ENCODE measurements at regions not wholly inside any gene's neighbourhood (a gene's known extent, or its start where the extent isn't known, plus 50 kb on each side); places are given as distances from the start of the nearest gene placed in this dataset.
A peak's percentile ranks its signal among the peaks of the same experiment; 100 is the strongest.

GRCh38 chr4:158010361-158010760 lies 162.5 kb downstream of the GASK1B start (continued):
- no peak for TF ChIP-seq EZH2 (IDR thresholded peaks at IDR 0.05; ENCODE audit: low read depth, unreplicated experiment)

- Histone ChIP-seq H3K4me2 (no peak overlapping the region), H3K4me1 (ENCODE audit: insufficient read depth) (no peaks in the 10 kb centered on the region), H3K27me3 (ENCODE audit: insufficient read depth) (no peaks in the 10 kb centered on the region), H4K20me1 (replicated peaks; ENCODE audit: insufficient read depth) (no peaks in the 10 kb centered on the region), H3K79me2 (replicated peaks; ENCODE audit: insufficient read depth) (no peaks in the 10 kb centered on the region), H3K27ac (ENCODE audit: low read depth) (no peak overlapping the region), H3K9me2 (ENCODE audit: insufficient read depth) (0 out of 2 replicates have a peak, but pooled peaks cover 2% of the 10 kb centered on the region), H3F3A (replicated peaks; ENCODE audit: low read depth) (no peaks in the 10 kb centered on the region), H2AFZ (peak overlapping the region; percentile 70; the same call in 1 of the 2 replicates), H3K4me3 (no peak overlapping the region), H3K36me3 (ENCODE audit: insufficient read depth) (no peaks in the 10 kb centered on the region)
- no peaks in the 10 kb centered on the region for H3K9me3 Mint-ChIP-seq
- peaks cover 6% of the 10 kb centered on the region for H3K27me3 Mint-ChIP-seq (ENCODE audit: insufficient read depth, low read depth, poor library complexity)
- TF ChIP-seq NANOG (IDR thresholded peaks at IDR 0.05; ENCODE audit: borderline replicate concordance) (no peak), STAT1 (IDR thresholded peaks at IDR 0.05; ENCODE audit: unreplicated experiment) (no peak), ZNF114 (CRISPR knock-in tag; IDR thresholded peaks at IDR 0.05) (no peak), EZH2phosphoT487 (IDR thresholded peaks at IDR 0.05; ENCODE audit: unreplicated experiment) (no peak), CREB1 (CRISPR knock-in tag; IDR thresholded peaks at IDR 0.05; ENCODE audit: low read depth) (no peak), ZNF462 (CRISPR knock-in tag; IDR thresholded peaks at IDR 0.05) (no peak), ETS1 (IDR thresholded peaks at IDR 0.05) (no peak)
- TF ChIP-seq, protein P1, sequence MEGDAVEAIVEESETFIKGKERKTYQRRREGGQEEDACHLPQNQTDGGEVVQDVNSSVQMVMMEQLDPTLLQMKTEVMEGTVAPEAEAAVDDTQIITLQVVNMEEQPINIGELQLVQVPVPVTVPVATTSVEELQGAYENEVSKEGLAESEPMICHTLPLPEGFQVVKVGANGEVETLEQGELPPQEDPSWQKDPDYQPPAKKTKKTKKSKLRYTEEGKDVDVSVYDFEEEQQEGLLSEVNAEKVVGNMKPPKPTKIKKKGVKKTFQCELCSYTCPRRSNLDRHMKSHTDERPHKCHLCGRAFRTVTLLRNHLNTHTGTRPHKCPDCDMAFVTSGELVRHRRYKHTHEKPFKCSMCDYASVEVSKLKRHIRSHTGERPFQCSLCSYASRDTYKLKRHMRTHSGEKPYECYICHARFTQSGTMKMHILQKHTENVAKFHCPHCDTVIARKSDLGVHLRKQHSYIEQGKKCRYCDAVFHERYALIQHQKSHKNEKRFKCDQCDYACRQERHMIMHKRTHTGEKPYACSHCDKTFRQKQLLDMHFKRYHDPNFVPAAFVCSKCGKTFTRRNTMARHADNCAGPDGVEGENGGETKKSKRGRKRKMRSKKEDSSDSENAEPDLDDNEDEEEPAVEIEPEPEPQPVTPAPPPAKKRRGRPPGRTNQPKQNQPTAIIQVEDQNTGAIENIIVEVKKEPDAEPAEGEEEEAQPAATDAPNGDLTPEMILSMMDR (conservative IDR thresholded peaks at IDR 0.05; ENCODE audit: low read depth in 2 of 2): no peak
- H3K36me3 Mint-ChIP-seq (ENCODE audit: low read depth): no peaks in the 10 kb centered on the region
- H3K27ac Mint-ChIP-seq: no peak overlapping the region
- ATAC-seq (no peak), DNase-seq (ENCODE audit: low spot score) (no peak)
- H3K4me1 Mint-ChIP-seq: no peaks in the 10 kb centered on the region
- no peak overlapping the region for H3K4me3 Mint-ChIP-seq
These were observed 164.1 kb downstream of the GASK1B start for GRCh38 chr4:158008551-158009218.
